ENCODE measurements at regions not wholly inside any gene's neighbourhood (a gene's known extent, or its start where the extent isn't known, plus 50 kb on each side); places are given as distances from the start of the nearest gene placed in this dataset.

- WGBS, 10 experiments, result 18 to 83% (median 30%) methylated on average over 1 to 4 of the region's 7 CpGs; no CpG with 5 or more reads in 4 of the 10 experiments
- H3K4me1 ChIP-seq (replicated peaks in 1 of 2), result no peaks in the 10 kb centered on the region
- no peak overlapping the region for H3K4me3 ChIP-seq
- H3K27ac ChIP-seq, result no peak overlapping the region
- in situ Hi-C loops (cut with MboI; ENCODE audit: low pct_unique_long_range_greater_than_20kb in 2 of 9, low sequenced_read_pairs in 9 of 9, unreplicated experiment in 9 of 9), result no loop called here
- ATAC-seq (replicated peaks in 6 of 8), result no peak
Measured at GRCh38 chr10:130894471-130894870, 417.1 kb downstream of the TCERG1L start.

GRCh38 chr10:130895161-130895560, 416.4 kb downstream of the TCERG1L start:
- Histone ChIP-seq H3K27ac (no peak overlapping the region), H3K4me3 (no peak overlapping the region), H3K4me1 (replicated peaks in 1 of 2) (no peaks in the 10 kb centered on the region)
- in situ Hi-C loops (cut with MboI; ENCODE audit: low pct_unique_long_range_greater_than_20kb in 2 of 9, low sequenced_read_pairs in 9 of 9, unreplicated experiment in 9 of 9), result no loop called here
- ATAC-seq (replicated peaks in 6 of 8), result no peak
- WGBS, 10 experiments, result 0 to 60% (median 25%) methylated on average over 1 to 2 of the region's 3 CpGs; no CpG with 5 or more reads in 4 of the 10 experiments

DNA sequence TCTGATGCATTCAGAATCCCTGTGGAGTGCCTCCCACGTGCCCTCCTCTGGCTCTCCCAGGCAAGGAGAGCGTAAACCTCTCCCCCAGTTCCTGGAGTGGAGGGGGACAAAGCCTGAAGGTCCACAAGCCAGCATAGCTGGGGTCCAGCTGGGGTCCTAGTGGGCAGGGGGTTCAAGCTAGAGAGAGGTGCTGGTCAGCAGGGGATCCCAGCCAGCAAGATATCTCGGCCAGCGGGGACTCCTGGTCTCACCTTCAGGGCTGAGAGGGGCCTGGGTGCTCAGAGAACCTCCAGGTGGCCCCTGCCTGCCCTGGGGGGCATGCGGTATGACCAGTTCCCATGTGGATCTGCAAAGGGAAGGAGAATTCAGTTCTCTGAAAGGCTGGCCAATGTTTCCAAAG, 413.7 kb downstream of the TCERG1L start:
- H3K27ac ChIP-seq, result no peak overlapping the region
- in situ Hi-C loops (cut with MboI; ENCODE audit: low pct_unique_long_range_greater_than_20kb in 2 of 9, low sequenced_read_pairs in 9 of 9, unreplicated experiment in 9 of 9), result no loop called here
- ATAC-seq (replicated peaks in 6 of 8), result no peak
- H3K4me3 ChIP-seq, result no peak overlapping the region
- no peaks in the 10 kb centered on the region for H3K4me1 ChIP-seq (replicated peaks in 1 of 2)
- 13 to 80% (median 40%) methylated on average over 1 to 3 of the region's 5 CpGs; no CpG with 5 or more reads in 5 of the 10 experiments for WGBS, 10 experiments

DNA sequence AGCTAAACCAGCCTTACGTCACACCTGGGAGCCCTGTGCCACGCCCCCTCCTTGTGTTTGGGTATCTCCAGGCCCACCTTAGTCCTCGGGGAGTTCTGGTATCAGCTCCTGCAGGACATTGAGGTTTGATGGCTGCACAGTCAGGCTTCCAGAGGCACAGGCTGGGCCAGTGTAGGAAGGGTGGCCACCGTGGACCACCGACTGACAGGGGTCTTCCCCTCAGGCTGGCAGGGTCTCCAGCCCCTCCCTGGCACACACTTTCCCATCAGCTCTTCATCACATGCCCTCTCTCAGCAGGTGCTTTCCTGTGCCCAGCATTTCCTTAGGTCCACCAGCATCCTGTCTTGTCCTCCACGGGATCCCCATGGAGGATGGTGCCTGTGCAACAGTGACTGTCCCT, 413.1 kb downstream of the TCERG1L start:
- 0 to 80% (median 30%) methylated on average over 1 to 3 of the region's 6 CpGs; no CpG with 5 or more reads in 4 of the 10 experiments for WGBS, 10 experiments
- in situ Hi-C loops (cut with MboI; ENCODE audit: low pct_unique_long_range_greater_than_20kb in 2 of 9, low sequenced_read_pairs in 9 of 9, unreplicated experiment in 9 of 9), result no loop called here
- H3K4me3 ChIP-seq, result no peak overlapping the region
- H3K27ac ChIP-seq, result no peak overlapping the region
- ATAC-seq (replicated peaks in 6 of 8), result no peak
- no peaks in the 10 kb centered on the region for H3K4me1 ChIP-seq (replicated peaks in 1 of 2)

- no peak for ATAC-seq (replicated peaks in 6 of 8)
- H3K4me3 ChIP-seq, result no peak overlapping the region
- 10 to 100% (median 72%) methylated on average over 1 to 8 of the region's 12 CpGs; no CpG with 5 or more reads in 5 of the 10 experiments for WGBS, 10 experiments
- no peaks in the 10 kb centered on the region for H3K4me1 ChIP-seq (replicated peaks in 1 of 2)
- in situ Hi-C loops (cut with MboI; ENCODE audit: low pct_unique_long_range_greater_than_20kb in 2 of 9, low sequenced_read_pairs in 9 of 9, unreplicated experiment in 9 of 9), result no loop called here
- H3K27ac ChIP-seq, result no peak overlapping the region
Measured at GRCh38 chr10:130899856-130900255, 411.7 kb downstream of the TCERG1L start.

- no peaks in the 10 kb centered on the region for H3K4me1 ChIP-seq (replicated peaks in 1 of 2)
- in situ Hi-C loops (cut with MboI; ENCODE audit: low pct_unique_long_range_greater_than_20kb in 2 of 9, low sequenced_read_pairs in 9 of 9, unreplicated experiment in 9 of 9), result no loop called here
- WGBS, 10 experiments, result 34 to 100% (median 64%) methylated on average over 1 to 8 of the region's 14 CpGs; no CpG with 5 or more reads in 2 of the 10 experiments
- H3K4me3 ChIP-seq, result no peak overlapping the region
- no peak overlapping the region for H3K27ac ChIP-seq
- ATAC-seq (replicated peaks in 6 of 8), result no peak
Measured at GRCh38 chr10:130900441-130901160, 410.9 kb downstream of the TCERG1L start.

DNA sequence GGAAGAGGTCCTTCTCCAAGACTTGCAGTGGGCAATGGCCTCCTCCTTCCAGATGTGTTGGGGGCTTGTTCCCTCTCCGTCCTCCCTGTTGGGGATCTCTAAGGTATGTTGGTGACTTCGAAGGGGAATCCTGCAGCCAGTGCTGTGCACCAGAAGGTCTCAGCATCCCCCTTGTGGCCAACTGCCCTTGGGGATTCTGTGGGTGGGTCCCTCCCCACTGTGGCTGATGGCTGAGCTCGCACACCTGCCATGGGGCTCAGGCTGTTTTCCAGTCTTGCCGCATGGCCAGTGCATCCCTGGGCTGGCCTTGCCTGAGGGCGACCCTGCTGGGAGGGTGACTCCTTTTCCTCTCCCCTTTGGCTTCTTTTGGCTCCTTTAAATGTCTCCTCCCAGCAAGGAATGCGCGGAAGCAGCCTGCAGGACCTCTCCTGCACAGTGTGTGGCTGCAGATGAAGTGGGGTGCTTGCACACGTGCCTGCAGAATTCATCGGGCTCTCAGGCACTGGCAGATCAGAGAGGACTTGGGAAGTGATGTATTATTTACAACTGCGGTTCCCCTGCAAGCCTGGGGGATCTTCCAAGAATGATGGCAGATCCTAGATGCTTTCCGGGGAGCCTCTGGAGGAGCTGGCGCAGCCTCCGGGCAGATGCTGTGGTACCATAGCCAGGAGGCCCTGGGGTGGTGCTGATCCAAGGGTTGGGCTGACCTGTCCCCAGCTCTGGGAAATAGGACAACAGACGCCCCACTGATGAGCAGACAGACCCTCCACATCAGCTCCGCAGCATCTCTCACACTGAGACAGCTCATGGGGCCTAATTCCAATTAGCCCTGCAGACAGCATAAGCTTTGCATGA, 410.0 kb downstream of the TCERG1L start:
- no peak overlapping the region for H3K27ac ChIP-seq
- WGBS, 10 experiments, result 13 to 80% (median 38%) methylated on average over 1 to 10 of the region's 15 CpGs; no CpG with 5 or more reads in 3 of the 10 experiments
- no peak overlapping the region for H3K4me3 ChIP-seq
- H3K4me1 ChIP-seq (replicated peaks in 1 of 2), result no peaks in the 10 kb centered on the region
- ATAC-seq (replicated peaks in 6 of 8), result no peak
- in situ Hi-C loops (cut with MboI; ENCODE audit: low pct_unique_long_range_greater_than_20kb in 2 of 9, low sequenced_read_pairs in 9 of 9, unreplicated experiment in 9 of 9), result no loop called here

- in situ Hi-C loops (cut with MboI; ENCODE audit: low pct_unique_long_range_greater_than_20kb in 2 of 9, low sequenced_read_pairs in 9 of 9, unreplicated experiment in 9 of 9), result no loop called here
- Histone ChIP-seq H3K4me3 (no peak overlapping the region), H3K27ac (no peak overlapping the region), H3K4me1 (replicated peaks in 1 of 2) (no peaks in the 10 kb centered on the region)
- 0 to 61% (median 13%) methylated on average over 1 to 8 of the region's 8 CpGs; no CpG with 5 or more reads in 1 of the 10 experiments for WGBS, 10 experiments
- ATAC-seq (replicated peaks in 6 of 8), result no peak
Measured at GRCh38 chr10:130902471-130902870, 409.1 kb downstream of the TCERG1L start.

DNA sequence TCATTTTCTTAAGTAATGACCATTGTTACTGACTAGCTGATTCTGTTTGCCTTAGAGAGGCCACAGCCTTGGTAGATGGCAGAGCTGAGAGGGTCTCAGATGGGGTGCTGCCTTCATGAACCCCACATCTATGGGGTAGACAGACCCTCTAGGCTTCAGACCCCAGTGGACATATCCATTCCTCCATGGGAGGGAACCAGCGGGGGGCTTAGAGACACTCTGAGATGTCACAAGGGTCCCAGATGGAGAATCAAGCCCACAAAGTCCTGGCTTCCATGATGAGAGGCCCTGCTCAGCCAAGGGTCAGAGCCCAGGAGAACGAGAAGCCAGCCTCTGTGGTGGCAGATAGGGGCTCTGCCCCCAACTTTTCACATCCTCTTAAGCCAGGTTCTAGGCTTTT, 408.6 kb downstream of the TCERG1L start:
- 0 to 92% (median 20%) methylated on average over 1 to 2 of the region's 2 CpGs; no CpG with 5 or more reads in 5 of the 10 experiments for WGBS, 10 experiments
- Histone ChIP-seq H3K27ac (no peak overlapping the region), H3K4me1 (replicated peaks in 1 of 2) (no peaks in the 10 kb centered on the region), H3K4me3 (no peak overlapping the region)
- ATAC-seq (replicated peaks in 6 of 8), result no peak
- in situ Hi-C loops (cut with MboI; ENCODE audit: low pct_unique_long_range_greater_than_20kb in 2 of 9, low sequenced_read_pairs in 9 of 9, unreplicated experiment in 9 of 9), result no loop called here

DNA sequence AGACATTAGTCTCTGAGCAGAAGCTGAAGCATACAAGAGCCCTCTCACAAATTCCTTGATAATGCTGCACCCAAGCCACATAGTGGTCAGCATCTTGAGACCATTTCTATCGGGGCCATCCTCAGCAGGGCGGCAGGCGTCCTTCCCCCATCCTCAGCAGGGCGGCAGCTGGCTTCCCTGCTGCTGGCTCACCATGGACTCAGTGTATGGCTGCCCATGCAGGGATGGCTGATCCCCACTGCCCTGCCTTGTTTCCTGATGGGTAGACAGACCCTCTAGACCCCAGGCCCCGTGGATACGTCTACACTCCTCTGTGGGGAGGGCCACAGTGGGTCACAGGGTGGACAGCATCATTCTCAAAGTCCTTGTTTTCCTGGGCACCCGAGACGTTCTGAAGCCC, 406.8 kb downstream of the TCERG1L start:
- 61% methylated on average over 3 of the region's 8 CpGs; no CpG with 5 or more reads in 9 of the 10 experiments for WGBS, 10 experiments
- Histone ChIP-seq H3K4me3 (no peak overlapping the region), H3K27ac (no peak overlapping the region), H3K4me1 (replicated peaks in 1 of 2) (no peaks in the 10 kb centered on the region)
- in situ Hi-C loops (cut with MboI; ENCODE audit: low pct_unique_long_range_greater_than_20kb in 2 of 9, low sequenced_read_pairs in 9 of 9, unreplicated experiment in 9 of 9), result no loop called here
- ATAC-seq (replicated peaks in 6 of 8), result no peak

DNA sequence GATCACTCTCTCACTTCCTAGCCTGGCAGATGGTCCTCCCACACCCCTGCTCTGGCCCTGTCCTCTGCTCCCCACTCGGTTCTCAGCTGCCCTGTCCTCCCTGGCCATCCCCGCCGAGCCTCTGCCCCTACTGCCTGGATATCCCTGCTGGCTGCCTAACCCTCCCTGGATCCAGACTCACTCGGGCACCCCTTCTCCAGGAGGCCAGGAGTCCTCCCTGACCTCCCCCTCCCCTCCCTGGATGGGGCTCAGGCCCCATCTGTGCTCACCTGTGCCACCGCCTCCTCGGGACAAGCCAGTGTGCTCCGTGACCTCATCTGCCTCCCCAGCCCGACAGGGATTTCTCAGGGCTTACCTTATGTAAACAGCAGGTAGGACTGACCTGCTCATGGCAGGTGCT, 406.1 kb downstream of the TCERG1L start:
- WGBS, 10 experiments, result 0 to 60% methylated on average over 1 of the region's 8 CpGs; no CpG with 5 or more reads in 8 of the 10 experiments
- H3K27ac ChIP-seq, result no peak overlapping the region
- no peak for ATAC-seq (replicated peaks in 6 of 8)
- H3K4me1 ChIP-seq (replicated peaks in 1 of 2), result no peaks in the 10 kb centered on the region
- in situ Hi-C loops (cut with MboI; ENCODE audit: low pct_unique_long_range_greater_than_20kb in 2 of 9, low sequenced_read_pairs in 9 of 9, unreplicated experiment in 9 of 9), result no loop called here
- H3K4me3 ChIP-seq, result no peak overlapping the region

- no peaks in the 10 kb centered on the region for H3K4me1 ChIP-seq (replicated peaks in 1 of 2)
- no peak for ATAC-seq (replicated peaks in 6 of 8)
- no peak overlapping the region for H3K27ac ChIP-seq
- no peak overlapping the region for H3K4me3 ChIP-seq
- in situ Hi-C loops (cut with MboI; ENCODE audit: low pct_unique_long_range_greater_than_20kb in 2 of 9, low sequenced_read_pairs in 9 of 9, unreplicated experiment in 9 of 9), result no loop called here
- 0 to 92% (median 73%) methylated on average over 1 to 5 of the region's 8 CpGs; no CpG with 5 or more reads in 5 of the 10 experiments for WGBS, 10 experiments
Measured at GRCh38 chr10:130905921-130906320, 405.6 kb downstream of the TCERG1L start.

DNA sequence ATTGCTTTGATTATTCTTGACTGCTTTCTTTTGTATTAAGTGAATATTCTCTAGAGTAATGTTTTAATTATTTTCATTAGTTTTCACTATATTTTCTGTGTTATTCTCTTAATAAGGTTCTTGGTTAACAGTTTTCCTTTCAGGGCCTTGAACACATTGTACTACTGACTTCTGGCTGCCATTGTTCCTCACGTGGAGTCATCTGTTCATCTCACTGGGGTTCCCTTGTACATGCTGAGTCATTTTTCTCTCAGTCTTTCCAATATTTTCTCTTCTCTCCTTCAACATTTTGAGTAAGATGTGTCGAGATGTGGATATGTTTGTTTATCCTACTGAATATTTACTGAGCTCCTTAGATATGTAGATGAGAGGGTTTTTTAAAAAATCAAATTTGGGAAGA, 400.7 kb downstream of the TCERG1L start:
- 0 to 83% (median 28%) methylated on average over 1 to 2 of the region's 2 CpGs for WGBS, 10 experiments
- Histone ChIP-seq H3K27ac (no peak overlapping the region), H3K4me3 (no peak overlapping the region), H3K4me1 (replicated peaks in 1 of 2) (no peaks in the 10 kb centered on the region)
- in situ Hi-C loops (cut with MboI; ENCODE audit: low pct_unique_long_range_greater_than_20kb in 2 of 9, low sequenced_read_pairs in 9 of 9, unreplicated experiment in 9 of 9), result no loop called here
- no peak for ATAC-seq (replicated peaks in 6 of 8)
